ENCODE measurements at regions not wholly inside any gene's neighbourhood (a gene's known extent, or its start where the extent isn't known, plus 50 kb on each side); places are given as distances from the start of the nearest gene placed in this dataset.

DNA sequence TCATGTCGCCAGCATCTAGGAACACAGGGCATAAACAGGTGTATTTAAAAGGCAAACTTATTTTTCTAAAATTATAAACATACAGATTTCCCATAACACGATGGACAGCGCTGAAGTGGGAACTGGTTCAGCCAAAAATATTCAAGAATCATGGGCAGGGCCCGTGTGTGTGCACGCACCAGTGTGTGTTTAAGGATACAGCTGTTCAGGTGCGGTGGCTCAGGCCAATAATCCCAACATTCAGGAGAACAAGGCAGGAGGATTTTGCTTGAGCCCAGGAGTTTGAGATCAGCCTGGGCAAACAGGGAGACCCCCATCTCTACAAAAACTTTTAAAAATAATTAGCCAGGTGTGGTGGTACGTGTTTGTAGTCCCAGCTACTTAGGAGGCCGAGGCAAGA lies 288.6 kb upstream of the HDAC4 start:
- CTCF ChIA-PET, result no interaction called here
- POLR2A ChIA-PET, result no interaction called here
- no peak for DNase-seq (ENCODE audit: extremely low spot score)
- TF ChIP-seq, protein P1, sequence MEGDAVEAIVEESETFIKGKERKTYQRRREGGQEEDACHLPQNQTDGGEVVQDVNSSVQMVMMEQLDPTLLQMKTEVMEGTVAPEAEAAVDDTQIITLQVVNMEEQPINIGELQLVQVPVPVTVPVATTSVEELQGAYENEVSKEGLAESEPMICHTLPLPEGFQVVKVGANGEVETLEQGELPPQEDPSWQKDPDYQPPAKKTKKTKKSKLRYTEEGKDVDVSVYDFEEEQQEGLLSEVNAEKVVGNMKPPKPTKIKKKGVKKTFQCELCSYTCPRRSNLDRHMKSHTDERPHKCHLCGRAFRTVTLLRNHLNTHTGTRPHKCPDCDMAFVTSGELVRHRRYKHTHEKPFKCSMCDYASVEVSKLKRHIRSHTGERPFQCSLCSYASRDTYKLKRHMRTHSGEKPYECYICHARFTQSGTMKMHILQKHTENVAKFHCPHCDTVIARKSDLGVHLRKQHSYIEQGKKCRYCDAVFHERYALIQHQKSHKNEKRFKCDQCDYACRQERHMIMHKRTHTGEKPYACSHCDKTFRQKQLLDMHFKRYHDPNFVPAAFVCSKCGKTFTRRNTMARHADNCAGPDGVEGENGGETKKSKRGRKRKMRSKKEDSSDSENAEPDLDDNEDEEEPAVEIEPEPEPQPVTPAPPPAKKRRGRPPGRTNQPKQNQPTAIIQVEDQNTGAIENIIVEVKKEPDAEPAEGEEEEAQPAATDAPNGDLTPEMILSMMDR (IDR thresholded peaks at IDR 0.05; ENCODE audit: control extremely low read depth, extremely low read depth, low read depth, missing control alignments), result no peak

DNA sequence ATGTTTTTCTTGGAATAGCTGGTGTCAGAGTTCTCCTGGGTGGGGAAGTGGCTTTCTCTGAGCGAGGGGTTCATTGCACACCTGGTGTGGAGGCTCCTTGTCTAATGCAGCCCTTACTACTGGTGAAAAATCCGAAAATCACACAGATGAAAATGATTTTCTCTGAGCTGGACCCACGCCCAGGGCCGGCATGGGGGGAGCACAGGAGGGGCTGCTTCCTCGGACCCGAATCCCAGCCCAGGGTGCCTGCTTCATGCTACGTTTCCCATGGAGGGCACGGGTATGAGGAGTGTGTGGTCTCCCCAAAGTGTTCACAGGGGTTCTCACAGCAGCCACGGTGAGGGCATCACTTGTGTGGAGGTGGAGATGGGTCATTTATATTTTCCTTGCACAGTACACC lies 288.0 kb upstream of the HDAC4 start:
- CTCF ChIA-PET, result no interaction called here
- DNase-seq (ENCODE audit: extremely low spot score), result no peak
- POLR2A ChIA-PET, result no interaction called here
- TF ChIP-seq, protein P1 (IDR thresholded peaks at IDR 0.05; ENCODE audit: control extremely low read depth, extremely low read depth, low read depth, missing control alignments), result no peak

DNA sequence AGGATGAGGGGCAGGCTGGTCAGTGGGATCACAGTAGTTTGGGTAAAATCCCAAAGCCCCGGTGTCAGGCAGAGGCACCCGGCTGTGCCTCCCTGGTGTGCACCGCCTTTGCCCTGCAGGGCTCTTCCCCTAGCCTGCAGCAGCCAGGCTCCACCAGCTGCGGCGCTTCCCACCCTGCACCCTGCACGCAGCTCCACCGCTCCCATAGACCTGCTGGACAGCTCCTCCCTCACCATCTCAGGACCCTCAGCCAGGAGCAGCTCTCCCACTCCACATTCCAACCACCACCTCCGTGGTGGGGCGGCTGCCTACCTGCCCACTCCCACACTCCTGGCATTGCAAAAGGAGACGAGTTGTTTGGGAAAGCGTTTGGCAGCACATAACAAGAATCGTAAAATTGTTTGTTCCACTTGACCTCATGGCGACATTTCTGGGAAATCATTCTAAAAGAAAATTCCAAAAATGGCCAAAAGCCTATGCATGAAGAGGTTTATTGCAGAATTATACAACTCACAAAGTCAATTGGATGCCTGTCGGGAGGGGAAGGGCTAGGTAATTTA lies 287.4 kb upstream of the HDAC4 start:
- ChIA-PET POLR2A (no interaction called here), CTCF (no interaction called here)
- TF ChIP-seq, protein P1 (IDR thresholded peaks at IDR 0.05; ENCODE audit: control extremely low read depth, extremely low read depth, low read depth, missing control alignments), result no peak
- no peak for DNase-seq (ENCODE audit: extremely low spot score)

DNA sequence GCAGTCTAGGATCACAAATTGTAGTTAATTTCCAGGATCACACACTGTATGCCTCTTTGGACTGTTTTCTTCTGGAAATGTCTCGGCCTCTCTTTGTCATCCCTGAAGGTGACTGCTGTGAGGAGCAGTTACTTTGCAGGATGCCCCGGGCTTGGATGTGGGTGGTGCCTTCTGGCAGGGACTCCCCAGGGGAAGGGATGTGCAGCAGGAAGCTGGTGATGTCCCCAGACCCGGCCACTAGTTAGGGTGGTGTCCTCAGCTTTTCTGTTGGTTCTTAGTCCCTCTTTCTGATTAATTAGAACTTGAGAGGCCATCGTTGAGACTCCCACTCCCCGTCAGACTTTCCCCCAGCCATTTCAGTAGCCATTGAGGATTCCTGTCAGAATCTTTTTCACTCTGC lies 286.6 kb upstream of the HDAC4 start:
- CTCF ChIA-PET, result no interaction called here

DNA sequence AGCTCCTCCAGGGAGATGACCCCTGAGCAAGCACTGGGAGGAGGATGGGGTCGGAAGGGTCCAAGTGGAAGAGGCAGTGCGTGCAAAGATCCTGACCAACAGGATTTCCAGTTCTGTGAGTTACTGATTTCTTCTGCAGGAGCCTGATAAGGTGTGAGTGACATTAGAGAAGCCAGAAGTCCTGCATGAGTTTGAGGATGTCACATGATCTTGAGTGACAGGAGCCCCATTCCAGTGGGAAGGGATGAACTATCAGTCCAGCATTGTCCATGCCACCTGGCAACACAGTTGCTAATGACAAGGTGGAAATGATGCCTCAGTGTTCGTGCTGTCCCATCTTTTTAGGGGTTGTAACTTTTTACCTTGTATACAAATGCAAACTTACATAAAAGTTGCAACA lies 285.1 kb upstream of the HDAC4 start:
- CTCF ChIA-PET, result no interaction called here
- POLR2A ChIA-PET, result no interaction called here
- TF ChIP-seq, protein P1 (IDR thresholded peaks at IDR 0.05; ENCODE audit: control extremely low read depth, extremely low read depth, low read depth, missing control alignments), result no peak
- DNase-seq (ENCODE audit: extremely low spot score), result no peak

More for the DNA sequence above, 286.6 kb upstream of the HDAC4 start:
- no peak for DNase-seq (ENCODE audit: extremely low spot score)
- POLR2A ChIA-PET, result no interaction called here
- TF ChIP-seq, protein P1 (IDR thresholded peaks at IDR 0.05; ENCODE audit: control extremely low read depth, extremely low read depth, low read depth, missing control alignments), result no peak

DNA sequence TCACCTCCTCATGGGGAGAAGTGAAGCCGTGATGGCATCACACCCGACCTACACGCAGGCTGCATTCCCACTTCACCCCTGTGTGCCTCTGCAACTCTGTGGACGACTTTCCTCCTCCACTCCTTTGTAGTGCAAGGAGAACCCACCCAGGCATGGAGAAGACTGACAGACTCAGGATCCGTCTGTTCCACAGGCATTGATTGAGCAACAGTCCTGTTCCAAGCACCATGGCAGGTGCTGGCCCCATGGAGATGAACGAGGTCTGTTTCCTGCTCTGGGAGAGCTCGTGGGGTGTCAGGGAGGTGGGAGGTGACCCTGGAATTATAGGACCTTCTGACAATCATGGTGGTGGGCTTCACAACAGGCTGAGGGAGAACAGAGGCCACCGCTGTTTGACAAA lies 284.7 kb upstream of the HDAC4 start:
- ChIA-PET CTCF (no interaction called here), POLR2A (no interaction called here)
- no peak for DNase-seq (ENCODE audit: extremely low spot score)
- TF ChIP-seq, protein P1 (IDR thresholded peaks at IDR 0.05; ENCODE audit: control extremely low read depth, extremely low read depth, low read depth, missing control alignments), result no peak

DNA sequence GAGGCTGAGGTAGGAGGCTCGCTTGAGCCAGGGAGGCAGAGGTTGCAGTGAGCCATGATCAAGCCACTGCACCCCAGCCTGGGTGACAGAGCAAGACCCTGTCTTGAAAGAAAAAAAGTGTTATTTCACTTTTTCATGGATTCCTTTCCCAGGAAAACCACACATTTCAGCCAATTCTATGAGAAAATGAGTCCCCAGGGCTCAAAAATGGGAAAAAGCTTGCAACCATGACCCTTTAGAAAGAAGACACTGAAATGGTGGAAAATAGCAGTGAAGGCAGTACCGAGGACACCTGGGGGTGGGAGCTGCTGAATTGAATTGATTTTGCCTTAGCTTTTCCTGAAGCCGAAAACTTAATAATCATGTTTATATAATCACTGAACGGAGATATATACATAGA lies 284.2 kb upstream of the HDAC4 start:
- ChIA-PET CTCF (no interaction called here), POLR2A (no interaction called here)
- DNase-seq (ENCODE audit: extremely low spot score), result no peak

More for the DNA sequence above, 284.2 kb upstream of the HDAC4 start:
- TF ChIP-seq, protein P1 (IDR thresholded peaks at IDR 0.05; ENCODE audit: control extremely low read depth, extremely low read depth, low read depth, missing control alignments), result no peak

All from GM10248 (cell line).